NCI-H2196 (cell line): ENCODE measurements at regions not wholly inside any gene's neighbourhood (a gene's known extent, or its start where the extent isn't known, plus 50 kb on each side); places are given as distances from the start of the nearest gene placed in this dataset.
"Not testable (repeated sequence)": the region's sequence is repeated elsewhere in the genome, so short reads cannot be mapped to it uniquely, and the experiment has no call there.

Experiments
- DNase-seq: peaks from one replicate; lab custom pipeline; 2025; ENCODE audit not compliant: unreplicated experiment; lab: John Stamatoyannopoulos, UW

GRCh38 chr5:162931501-162931900 is 505.9 kb upstream of the CCNG1 start:
- DNase-seq: no peak

GRCh38 chr5:162939991-162940390 is 497.4 kb upstream of the CCNG1 start:
- no peak for DNase-seq

DNA sequence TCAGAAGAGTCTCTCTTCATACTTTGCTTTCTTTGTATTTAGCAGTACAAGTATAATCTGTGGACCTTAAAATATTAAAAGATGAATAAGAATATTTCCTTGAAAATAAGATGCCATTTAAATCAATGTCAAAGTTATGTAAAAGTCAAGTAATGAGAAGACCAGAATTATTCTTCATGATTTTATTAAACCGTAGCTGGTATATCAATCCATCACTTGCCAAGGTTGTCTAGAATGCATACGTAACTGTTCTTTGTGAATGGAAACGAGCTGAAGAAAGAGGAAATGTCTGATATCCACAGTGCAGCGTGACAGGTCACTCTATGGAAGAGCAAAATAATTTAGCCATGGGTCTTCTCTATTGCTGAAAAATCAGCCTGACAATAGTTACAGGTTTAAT is 488.7 kb upstream of the CCNG1 start:
- no peak for DNase-seq

GRCh38 chr5:162956570-162956969 is 480.8 kb upstream of the CCNG1 start:
- DNase-seq: no peak

GRCh38 chr5:162964144-162964543 is 473.3 kb upstream of the CCNG1 start:
- DNase-seq: not testable (repeated sequence)

DNA sequence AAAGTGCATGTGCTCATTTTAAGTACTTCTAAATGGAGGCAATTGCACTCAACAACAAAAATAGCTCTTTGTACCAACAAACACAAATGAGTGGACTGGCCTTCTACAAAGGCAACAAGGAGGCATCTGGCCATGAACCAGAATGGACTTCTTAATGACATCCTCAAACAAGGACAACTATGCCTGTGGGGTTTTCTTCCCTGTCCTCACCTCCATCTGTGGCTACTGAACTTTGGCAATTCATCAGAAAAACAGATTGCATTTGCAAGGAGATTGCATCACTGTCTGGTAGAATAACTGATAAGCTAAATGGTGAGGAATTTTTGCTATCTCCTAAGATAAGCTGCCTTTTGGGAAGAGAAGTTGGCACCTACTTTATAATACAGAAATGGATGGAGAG is 447.3 kb upstream of the CCNG1 start:
- DNase-seq: no peak

DNA sequence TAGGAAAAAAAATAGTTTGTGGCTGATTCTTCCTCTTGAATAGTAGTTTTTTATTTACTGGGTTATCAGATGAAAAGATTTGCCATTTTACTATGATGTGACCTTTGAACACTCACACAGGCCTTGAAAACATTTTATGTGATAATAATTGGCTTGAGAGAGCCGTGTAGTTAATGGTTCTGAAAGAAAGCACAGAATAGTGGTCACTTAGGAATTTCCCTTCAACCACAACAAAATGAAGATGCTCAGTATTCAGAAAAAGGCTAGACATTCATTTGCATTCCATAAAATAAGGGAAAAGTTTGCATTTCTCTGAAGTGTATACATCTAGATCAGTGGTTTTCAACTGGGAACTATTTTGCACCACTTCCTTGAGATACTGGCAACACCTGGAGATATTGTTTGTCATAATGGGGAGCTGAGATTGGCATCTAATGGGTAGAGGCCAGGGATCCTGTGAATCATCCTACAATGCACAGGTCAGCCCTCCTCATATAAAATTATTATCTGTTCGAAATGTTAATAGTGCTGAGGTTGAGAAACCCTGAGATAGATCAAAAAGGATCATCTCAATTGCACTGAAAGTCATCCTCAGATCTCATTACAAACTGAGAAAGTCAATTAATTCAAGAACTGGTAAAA is 446.4 kb upstream of the CCNG1 start:
- DNase-seq: no peak

GRCh38 chr5:162995568-162995967 is 441.8 kb upstream of the CCNG1 start:
- no peak for DNase-seq

DNA sequence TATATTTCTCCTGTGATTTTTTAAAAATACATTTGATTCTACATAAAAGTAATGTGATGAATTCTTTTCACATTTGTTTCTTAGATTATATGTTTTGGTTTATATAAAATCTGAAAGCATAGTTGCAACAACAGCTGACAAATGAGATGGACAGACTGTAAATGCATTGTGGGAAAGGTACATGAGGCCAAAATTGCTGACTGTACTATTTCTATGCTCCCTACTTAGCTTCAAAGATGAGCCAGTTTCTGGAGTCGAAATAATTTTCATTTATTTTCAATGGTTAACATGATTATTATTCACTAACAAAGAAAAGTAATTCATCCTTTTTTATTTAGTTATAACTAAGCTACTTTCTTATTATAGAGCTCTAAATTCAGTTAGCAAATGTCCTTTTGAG is 441.3 kb upstream of the CCNG1 start:
- DNase-seq: no peak

- DNase-seq: no peak
These were observed 431.4 kb upstream of the CCNG1 start for GRCh38 chr5:163005949-163006348.

- no peak for DNase-seq
These were observed 414.7 kb upstream of the CCNG1 start for GRCh38 chr5:163022582-163023128.

DNA sequence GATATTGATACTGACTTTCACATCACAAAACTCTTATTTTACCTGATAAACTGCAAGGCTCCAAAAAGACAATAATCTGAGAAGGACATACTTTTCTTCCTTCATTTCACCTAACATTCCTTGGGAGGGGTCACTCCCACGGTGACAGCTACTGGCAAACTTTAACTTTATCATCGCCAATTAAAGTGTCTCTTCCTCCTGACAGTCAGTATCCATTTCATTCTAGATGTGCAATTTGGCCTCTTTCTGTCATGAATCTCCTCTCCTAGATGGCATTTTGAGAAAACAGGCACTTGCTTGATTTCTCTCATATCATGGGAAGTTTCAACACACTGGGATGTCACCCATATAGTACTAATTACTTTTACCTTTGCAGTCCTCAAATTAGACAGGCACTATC is 413.5 kb upstream of the CCNG1 start:
- DNase-seq: no peak

GRCh38 chr5:163024936-163025335 is 412.5 kb upstream of the CCNG1 start:
- no peak for DNase-seq

GRCh38 chr5:163033656-163034055 is 403.7 kb upstream of the CCNG1 start:
- no peak for DNase-seq

DNA sequence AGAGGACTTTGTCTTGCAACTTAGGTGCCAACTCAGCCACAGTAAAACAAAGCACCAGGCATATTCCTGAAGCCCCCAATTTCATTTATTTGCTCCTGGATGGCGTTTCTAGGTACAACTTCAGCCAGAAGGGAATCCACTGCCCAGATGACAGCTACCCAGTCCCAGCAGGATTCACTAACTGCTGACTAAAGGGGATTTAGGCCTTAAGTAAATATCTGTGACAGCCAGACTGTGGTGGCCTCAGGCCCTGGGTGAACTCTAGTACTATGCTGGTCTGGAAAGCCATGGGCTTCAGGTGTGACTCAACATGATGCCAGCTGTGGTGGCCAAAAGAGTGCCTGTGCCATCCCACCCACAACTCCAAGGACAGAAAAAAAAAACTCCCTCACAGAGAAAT is 396.1 kb upstream of the CCNG1 start:
- DNase-seq: no peak

GRCh38 chr5:163079618-163080017 is 357.8 kb upstream of the CCNG1 start:
- no peak for DNase-seq

GRCh38 chr5:163089230-163089629 is 348.2 kb upstream of the CCNG1 start:
- DNase-seq: no peak

DNA sequence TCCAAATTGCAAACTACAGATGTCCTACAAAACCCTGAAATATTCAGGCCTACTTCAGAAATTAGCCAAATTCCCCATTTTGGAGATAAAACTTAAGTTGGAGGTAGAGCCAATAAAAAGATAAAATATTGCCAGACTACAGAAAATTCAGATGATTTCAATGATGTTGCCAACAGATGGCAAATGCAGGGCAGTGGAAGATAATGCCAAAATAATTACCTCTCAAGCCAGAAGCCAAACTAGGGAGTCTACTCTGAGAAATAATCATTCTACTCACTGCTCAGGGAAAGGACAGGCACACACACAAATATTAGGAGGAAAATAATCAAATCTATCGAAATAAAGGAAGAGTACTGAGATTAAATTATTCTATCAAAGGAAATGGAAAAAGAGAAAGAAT is 347.5 kb upstream of the CCNG1 start:
- no peak for DNase-seq

GRCh38 chr5:163094492-163095180 is 342.8 kb upstream of the CCNG1 start:
- no peak for DNase-seq

- no peak for DNase-seq
These were observed 332.9 kb upstream of the CCNG1 start for GRCh38 chr5:163104464-163104863.

DNA sequence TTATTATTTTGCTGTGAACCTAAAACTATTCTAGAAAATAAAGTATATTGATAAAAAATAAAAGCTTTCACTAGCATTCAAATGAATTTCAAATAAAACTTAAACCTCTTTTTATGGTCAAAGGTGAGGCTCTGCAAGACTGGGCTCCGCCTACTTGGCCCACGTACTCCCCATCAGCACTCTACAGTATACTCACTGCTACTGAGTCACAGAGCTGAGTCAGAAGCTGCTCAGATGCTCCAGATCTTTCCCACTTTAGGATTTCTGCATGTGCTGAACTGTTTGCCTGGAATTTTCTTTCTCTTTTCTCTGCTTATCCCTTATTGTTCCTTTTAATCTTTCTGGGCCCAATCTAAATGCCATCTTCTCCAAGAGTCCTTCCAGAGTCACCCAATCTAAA is 331.9 kb upstream of the CCNG1 start:
- DNase-seq: no peak

- DNase-seq: no peak
These were observed 331.3 kb upstream of the CCNG1 start for GRCh38 chr5:163106098-163106497.

- no peak for DNase-seq
These were observed 329.0 kb upstream of the CCNG1 start for GRCh38 chr5:163108351-163108750.
